HG03432 (cell line): ENCODE measurements at regions not wholly inside any gene's neighbourhood (a gene's known extent, or its start where the extent isn't known, plus 50 kb on each side); places are given as distances from the start of the nearest gene placed in this dataset.

Experiments used
- ATAC-seq: cut with Tn5 transposase; IDR thresholded peaks from one replicate; pipeline ENCODE4 v1.9.1; 2021; ENCODE audit warnings: mild to moderate bottlenecking, moderate library complexity; ENCODE audit not compliant: unreplicated experiment

- no peak for ATAC-seq
These were observed 494.1 kb downstream of the CENPC start for GRCh38 chr4:67051000-67051789.

- ATAC-seq, result no peak
These were observed 495.9 kb downstream of the CENPC start for GRCh38 chr4:67049446-67049845.

- ATAC-seq, result peak; percentile 58
These were observed 496.8 kb downstream of the CENPC start for GRCh38 chr4:67048530-67048929.

- ATAC-seq, result no peak
These were observed 505.0 kb downstream of the CENPC start for GRCh38 chr4:67040315-67040714.

- no peak for ATAC-seq
These were observed 507.1 kb downstream of the CENPC start for GRCh38 chr4:67038228-67038566.

- no peak for ATAC-seq
These were observed 507.6 kb downstream of the CENPC start for GRCh38 chr4:67037504-67038227.

- ATAC-seq, result no peak
These were observed 508.5 kb downstream of the CENPC start for GRCh38 chr4:67036791-67037190.

GRCh38 chr4:67035986-67036385 is 509.3 kb downstream of the CENPC start:
- no peak for ATAC-seq

- ATAC-seq, result no peak
These were observed 509.8 kb downstream of the CENPC start for GRCh38 chr4:67035501-67035900.

GRCh38 chr4:67030636-67031035 is 514.7 kb downstream of the CENPC start:
- ATAC-seq, result no peak

GRCh38 chr4:67020438-67020797 is 524.9 kb downstream of the CENPC start:
- no peak for ATAC-seq

- no peak for ATAC-seq
These were observed 525.4 kb downstream of the CENPC start for GRCh38 chr4:67019686-67020437.

- ATAC-seq, result no peak
These were observed 530.7 kb downstream of the CENPC start for GRCh38 chr4:67014592-67014991.

- no peak for ATAC-seq
These were observed 538.5 kb downstream of the CENPC start for GRCh38 chr4:67006791-67007190.

- no peak for ATAC-seq
These were observed 553.8 kb downstream of the CENPC start for GRCh38 chr4:66991521-66991920.

GRCh38 chr4:66974665-66975064 is 570.6 kb downstream of the CENPC start:
- no peak for ATAC-seq

GRCh38 chr4:66972087-66972486 is 573.2 kb downstream of the CENPC start:
- ATAC-seq, result no peak

- ATAC-seq, result no peak
These were observed 580.8 kb downstream of the CENPC start for GRCh38 chr4:66964467-66964866.

- no peak for ATAC-seq
These were observed 582.2 kb downstream of the CENPC start for GRCh38 chr4:66963084-66963483.

GRCh38 chr4:66959207-66959606 is 586.1 kb downstream of the CENPC start:
- ATAC-seq, result no peak

- no peak for ATAC-seq
These were observed 588.5 kb downstream of the CENPC start for GRCh38 chr4:66956852-66957251.

- no peak for ATAC-seq
These were observed 588.9 kb downstream of the CENPC start for GRCh38 chr4:66956426-66956825.
